HG03565 (cell line): ENCODE measurements at regions not wholly inside any gene's neighbourhood (a gene's known extent, or its start where the extent isn't known, plus 50 kb on each side); places are given as distances from the start of the nearest gene placed in this dataset.

Experiments
- ATAC-seq: cut with Tn5 transposase; IDR thresholded peaks from one replicate; pipeline ENCODE4 v1.9.1; 2021; ENCODE audit warnings: mild to moderate bottlenecking, moderate library complexity; ENCODE audit not compliant: unreplicated experiment

DNA sequence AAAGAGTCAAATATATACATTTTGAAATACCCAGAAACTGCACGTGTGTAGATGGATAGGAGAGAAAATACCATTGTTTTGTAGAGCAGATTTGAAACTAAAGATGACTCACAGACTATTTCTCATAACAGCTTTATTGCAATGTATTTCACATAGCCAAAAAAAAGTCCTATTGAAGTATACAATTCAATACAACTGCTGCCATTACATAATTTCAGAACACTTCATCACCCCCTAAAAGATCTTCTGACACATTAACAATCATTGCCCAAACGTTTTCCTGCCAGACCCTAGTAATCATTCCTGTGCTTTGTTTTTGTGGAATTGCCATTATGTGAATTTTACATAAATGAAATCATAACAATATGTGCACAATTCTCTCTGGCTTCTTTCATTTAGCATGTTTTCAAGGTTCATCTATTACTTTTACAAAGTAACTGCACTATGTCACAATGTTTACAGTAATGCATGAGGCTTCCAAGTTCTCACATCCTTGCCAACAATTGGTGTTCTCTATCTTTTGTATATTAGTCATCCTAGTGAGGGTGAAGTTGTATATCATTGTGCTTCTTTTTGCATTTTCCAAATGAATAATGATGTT lies 378.6 kb upstream of the CWC22 start:
- ATAC-seq = no peak

- no peak for ATAC-seq
Observed at GRCh38 chr2:180376066-180376465, 369.0 kb upstream of the CWC22 start.

- ATAC-seq = no peak
Observed at GRCh38 chr2:180374502-180375281, 367.6 kb upstream of the CWC22 start.

DNA sequence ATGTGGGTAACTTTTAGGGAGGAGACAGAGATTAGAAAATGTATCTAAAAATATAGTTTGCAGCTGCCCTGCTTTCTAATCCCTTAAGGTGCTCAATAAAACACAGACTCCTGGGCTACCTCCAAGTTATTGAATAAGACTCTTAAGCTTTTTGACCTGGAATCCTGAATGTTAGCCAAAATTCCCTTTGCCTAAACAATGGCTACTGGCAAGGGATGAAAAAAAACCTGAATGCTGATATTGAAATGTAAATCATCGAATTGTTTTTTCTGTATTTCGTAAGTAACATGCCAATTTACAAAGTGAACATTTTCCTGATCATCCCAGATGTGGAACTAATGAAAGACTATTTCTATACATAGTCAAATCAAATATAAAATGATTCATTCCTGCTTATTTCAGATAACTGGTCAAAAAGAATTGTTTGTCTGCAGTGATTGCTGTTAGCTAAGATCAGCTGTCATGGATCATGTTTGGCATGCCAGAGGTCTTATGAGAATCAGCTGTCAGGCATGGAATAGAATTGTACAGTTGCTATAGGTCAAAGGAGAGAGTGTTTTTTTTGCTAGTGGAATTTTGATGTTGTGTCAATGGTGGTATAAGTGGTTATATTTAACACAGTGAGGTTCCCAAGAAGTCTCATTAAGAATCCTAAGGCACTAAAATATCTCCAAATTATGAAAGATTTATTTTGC lies 363.6 kb upstream of the CWC22 start:
- ATAC-seq = no peak

GRCh38 chr2:180368881-180369280 lies 361.8 kb upstream of the CWC22 start:
- ATAC-seq = no peak

DNA sequence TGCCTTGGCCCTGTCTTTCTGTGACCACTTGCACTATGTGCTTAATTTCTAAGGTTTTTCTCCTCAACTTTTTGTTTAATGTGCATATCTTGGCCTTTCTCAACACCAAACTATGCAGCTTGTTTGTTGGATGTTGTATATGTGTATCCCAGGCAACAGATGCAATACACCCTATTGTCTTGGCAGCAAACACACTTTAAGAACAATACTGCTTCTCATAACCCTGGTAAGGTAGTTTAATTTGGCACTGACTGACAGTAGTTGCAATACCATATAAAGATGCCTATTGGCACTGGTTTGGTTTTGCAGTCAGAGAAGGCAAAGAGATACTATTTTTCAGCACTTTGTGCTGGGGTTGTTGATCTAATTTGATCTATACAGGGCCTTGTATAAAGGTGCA lies 360.7 kb upstream of the CWC22 start:
- no peak for ATAC-seq

DNA sequence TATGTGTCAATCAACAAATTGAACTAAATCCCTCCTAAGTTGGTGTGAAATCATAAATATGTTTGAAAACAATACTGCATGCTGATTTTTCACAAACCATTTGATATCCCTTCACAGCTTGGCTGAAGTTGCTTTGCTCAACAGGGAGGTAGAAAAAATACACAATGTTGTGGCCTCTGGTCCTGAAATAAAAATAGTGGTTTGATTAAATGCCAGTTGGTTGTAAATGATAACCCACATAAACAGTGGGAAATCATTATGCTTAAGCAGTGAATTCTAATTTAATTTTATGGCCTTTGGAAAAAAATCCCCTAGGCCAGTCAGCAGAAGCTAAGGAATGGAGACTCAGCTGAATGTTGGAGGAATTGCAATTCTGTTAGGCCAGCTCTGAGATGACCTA lies 359.4 kb upstream of the CWC22 start:
- no peak for ATAC-seq

DNA sequence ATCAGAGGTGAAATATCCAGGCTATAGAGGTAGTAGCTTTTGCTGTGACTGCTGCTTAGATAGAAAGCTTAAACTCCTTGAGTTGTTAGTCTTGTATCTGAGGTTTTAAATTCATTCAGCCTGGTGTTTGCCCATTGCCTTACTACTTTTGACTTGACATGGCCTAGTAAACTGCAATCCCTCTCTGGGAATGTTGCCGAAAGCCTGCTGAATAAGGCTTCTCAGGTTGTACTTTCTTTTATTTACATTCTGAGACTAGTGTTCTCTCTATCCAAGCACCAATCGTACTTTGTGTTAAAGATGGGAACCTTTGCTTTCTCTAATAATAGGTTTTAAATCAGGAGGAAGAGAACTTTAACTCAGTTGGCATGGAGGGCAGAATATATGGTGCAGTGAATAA lies 357.6 kb upstream of the CWC22 start:
- ATAC-seq = no peak

GRCh38 chr2:180360283-180360618 lies 353.2 kb upstream of the CWC22 start:
- ATAC-seq = peak; percentile 28

DNA sequence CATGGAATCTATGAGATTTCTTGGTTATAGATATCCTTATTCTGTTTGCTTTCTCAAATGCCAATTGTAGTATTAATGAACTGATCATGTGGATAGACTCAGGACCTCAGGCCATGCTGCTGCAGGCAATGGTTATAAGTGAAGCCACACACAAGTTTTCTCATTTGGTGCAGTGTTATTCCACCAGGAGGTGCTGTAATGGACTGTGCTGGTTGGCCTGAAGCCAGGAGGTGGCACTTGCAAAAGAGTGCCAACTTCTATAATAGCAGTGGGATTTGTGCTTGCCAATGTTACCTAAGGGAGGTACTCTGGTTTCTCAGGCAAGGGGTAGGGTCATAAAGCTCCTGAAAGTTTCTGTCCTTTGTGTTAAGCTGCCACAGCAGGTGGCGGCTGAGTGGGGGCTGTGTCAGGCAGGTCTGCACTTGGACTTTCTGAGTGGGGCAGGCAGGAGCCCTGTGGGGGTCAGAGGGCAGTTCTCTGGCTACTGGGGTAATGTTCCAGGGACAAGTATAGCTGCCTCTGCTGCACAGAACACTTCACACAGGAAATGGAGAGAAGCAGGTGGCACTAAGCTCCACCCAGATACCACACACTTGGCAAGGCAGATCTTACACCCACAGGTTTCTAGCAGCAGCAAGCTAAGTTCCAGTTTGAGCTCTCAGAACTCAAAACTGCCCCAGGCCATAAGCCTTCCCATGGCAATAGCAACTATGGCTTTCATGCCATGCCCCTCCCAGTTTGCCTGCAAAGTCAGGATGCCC lies 352.6 kb upstream of the CWC22 start:
- peak; percentile 92 for ATAC-seq

GRCh38 chr2:180358458-180358857 lies 351.4 kb upstream of the CWC22 start:
- no peak for ATAC-seq

- ATAC-seq = no peak
Observed at GRCh38 chr2:180356676-180357075, 349.6 kb upstream of the CWC22 start.

DNA sequence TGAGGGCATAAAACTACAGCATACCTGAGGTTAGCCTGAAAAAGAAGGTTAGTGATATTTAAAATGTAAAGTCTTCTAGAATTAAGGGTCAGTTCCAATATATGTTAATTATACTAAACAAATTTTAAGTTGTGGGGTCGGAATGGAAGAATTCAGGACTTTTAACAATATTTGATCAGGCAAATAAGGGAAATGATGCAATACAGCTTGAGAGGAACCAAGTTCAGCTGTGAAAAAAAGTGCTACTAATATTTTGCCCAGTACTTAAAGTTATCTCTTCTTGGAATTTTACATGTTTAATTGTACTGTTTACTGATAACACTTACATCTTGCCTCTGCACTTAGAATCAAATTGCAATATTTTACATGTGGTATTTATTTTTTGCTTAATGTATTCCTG lies 345.5 kb upstream of the CWC22 start:
- no peak for ATAC-seq

DNA sequence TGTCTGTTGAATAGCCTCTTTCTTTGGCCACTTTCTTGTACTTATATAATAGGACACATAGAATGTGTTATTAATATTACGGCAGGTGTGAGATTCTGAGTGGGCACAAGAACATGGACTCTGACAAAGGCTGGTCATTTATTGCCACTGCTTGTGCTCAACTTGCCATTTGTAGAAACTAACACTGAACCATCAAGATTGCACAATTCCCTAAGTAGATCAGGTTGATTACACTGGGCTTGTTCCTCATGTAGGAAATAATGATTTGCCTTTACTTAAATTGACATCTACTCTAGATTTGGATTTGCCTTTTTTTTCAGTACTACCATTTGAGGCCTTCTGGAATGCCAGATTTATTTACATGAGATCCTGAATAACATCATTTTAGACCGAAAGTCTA lies 342.7 kb upstream of the CWC22 start:
- no peak for ATAC-seq

DNA sequence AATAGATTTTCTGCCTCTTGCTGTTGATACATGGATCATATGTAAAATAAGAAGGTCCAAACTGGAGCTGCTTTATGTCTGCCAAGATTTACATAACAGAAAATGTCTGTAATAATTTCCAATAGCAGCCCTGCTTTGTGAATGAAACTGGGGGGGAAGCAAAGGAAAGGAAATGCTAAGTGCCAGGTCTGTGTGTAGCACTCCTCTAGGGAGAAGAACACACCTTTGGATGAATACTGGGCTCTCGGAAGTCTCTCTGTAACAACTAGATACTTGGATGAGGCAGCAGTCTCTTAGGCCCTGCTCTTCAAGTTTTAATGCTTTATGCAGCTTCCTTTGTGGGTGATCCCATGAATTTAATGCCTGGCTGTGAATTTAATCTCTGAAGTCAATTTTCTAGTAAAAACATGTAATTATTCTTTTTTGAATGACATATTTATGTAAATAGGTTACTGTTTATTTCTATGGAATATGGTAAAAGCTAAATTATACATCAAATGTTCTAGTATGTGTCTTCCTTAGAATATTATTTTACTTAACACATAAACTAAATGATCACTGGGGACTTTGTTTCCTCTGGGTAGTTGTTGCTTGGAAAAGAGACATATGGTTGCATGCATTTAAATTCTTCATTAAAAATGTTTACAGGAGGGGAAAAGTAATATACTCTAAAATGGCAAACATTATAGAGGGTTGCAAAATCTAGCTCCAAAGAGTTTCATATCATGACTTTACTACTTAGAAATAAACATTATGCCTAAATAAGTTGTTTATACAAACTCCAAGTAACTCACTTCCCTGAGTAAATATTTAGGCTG lies 336.6 kb upstream of the CWC22 start:
- no peak for ATAC-seq

DNA sequence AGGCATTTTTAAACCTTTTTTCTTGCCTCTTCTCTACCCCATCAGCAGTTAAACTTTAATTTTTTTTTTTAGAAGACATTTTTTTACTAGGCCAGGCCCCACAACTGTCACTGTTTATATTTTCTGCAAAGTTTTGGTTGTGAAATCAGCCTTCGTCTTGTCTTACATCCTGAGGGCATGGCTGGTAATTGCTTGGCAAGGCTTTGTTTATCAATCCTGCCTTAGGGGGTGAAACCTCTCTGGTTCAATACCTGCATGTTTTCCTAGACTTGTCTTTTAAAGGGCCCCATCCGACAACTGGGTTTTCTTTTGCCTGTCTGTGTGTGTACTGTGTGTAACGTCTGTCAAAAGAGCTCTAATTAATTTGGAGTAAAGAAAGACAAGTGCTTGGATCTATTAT lies 330.0 kb upstream of the CWC22 start:
- ATAC-seq = no peak

GRCh38 chr2:180336550-180336949 lies 329.5 kb upstream of the CWC22 start:
- ATAC-seq = no peak

DNA sequence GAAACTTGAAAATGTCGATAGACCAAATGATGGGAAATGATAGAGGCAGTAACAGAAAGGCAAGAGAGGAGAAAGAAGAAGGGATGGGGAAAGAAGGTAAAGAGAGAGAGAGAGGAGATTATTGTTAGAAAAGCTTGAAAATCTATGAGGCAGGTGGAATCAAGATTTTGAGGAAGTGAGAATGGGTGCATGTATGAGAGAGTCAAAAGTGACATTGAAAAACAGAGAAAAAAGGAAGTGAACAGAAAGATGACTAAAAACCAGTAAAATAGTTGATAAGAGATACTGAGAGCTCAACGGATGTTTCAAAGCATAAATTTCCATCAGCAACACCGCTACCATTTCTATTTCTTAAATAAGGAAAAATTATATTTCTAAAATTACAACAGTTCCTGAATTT lies 327.4 kb upstream of the CWC22 start:
- ATAC-seq = peak; percentile 100

DNA sequence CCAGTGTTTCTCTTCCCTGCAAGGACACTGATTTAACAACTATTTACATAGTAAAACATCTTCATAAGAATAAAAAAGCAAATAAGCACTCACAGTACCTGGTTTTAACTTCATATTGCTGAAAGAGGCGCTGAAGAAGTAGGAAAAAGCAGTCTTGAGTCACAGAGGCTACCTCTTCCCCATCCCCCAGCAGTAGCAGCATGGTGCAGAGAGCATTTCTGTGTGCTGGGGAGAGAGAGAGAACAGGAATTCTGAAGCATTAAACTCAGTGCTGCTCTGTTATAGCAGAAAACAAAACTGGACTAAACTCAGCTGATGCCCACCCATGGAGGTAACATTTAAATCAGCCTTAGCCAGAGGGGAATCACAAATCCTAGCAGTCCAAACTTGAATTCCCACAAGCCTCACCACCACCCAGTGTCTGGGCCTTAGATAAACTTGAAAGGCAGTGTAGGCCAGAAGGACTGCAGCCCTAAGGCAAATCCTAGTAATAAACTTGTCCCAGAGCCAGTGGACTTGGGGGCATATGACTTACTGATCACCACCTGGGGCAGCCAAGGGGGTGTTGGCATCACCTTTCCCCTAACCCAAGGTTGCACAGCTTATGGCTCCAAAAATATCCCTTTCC lies 321.8 kb upstream of the CWC22 start:
- no peak for ATAC-seq

DNA sequence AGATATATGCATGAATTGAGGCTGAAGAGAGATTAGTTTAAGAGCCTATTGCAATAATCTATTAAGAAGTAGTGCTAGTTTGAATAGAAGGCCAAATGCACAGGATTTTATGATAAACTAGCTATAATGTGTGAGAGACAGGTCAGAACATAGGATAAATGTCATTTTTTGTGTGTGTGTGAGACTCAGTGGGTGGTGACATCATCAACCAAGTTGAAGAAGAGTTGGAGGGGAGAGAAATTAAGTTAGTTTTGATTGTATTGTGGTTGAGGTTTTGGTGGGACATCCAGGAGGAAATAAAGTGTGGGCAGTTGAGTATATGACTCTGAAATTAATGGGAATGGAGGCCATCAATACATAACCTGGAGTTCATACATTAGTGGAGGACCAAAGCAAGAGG lies 320.1 kb upstream of the CWC22 start:
- ATAC-seq = no peak
